Osteoblast (primary cell): ENCODE measurements at regions not wholly inside any gene's neighbourhood (a gene's known extent, or its start where the extent isn't known, plus 50 kb on each side); places are given as distances from the start of the nearest gene placed in this dataset.

Experiments
- DNase-seq: peaks from one replicate; pipeline ENCODE4 v3.0.0; 2011; ENCODE audit warnings: low spot score, mixed read lengths; ENCODE audit not compliant: insufficient read length; ENCODE audit errors: missing footprints
- H2AFZ ChIP-seq: 2 replicates; pipeline ENCODE4 v1.6.0; 2011; ENCODE audit warnings: mild to moderate bottlenecking, low read length
- H3K27ac ChIP-seq: 2 replicates; pipeline ENCODE4 v1.5.1; 2011; ENCODE audit warnings: mild to moderate bottlenecking, low read depth, low read length, moderate library complexity
- H3K27me3 ChIP-seq: 2 replicates; pipeline ENCODE4 v1.6.0; 2012; ENCODE audit warnings: mild to moderate bottlenecking, control low read depth, inconsistent platforms, low read length, moderate library complexity; ENCODE audit not compliant: insufficient read depth
- H3K36me3 ChIP-seq: 2 replicates; pipeline ENCODE4 v1.5.1; 2011; ENCODE audit warnings: mild to moderate bottlenecking, low read length, control low read depth, moderate library complexity; ENCODE audit not compliant: insufficient read depth
- H3K4me1 ChIP-seq: 2 replicates; pipeline ENCODE4 v1.5.1; 2011; ENCODE audit warnings: mild to moderate bottlenecking, low read length, control low read depth, moderate library complexity; ENCODE audit not compliant: insufficient read depth
- H3K4me2 ChIP-seq: 2 replicates; pipeline ENCODE4 v1.6.0; 2011; ENCODE audit warnings: mild to moderate bottlenecking, low read length; ENCODE audit not compliant: insufficient read depth
- H3K4me3 ChIP-seq: fragments of 200-600 bp; sonication (generic); 3 replicates; pipeline ENCODE4 v1.5.1; 2012; ENCODE audit warnings: mild to moderate bottlenecking, low read length, inconsistent platforms; ENCODE audit not compliant: insufficient read depth
- H3K79me2 ChIP-seq: 2 replicates; pipeline ENCODE4 v1.6.0; 2012; ENCODE audit warnings: mild to moderate bottlenecking, low read length, control low read depth, inconsistent platforms; ENCODE audit not compliant: insufficient read depth
- H3K9me3 ChIP-seq: 2 replicates; pipeline ENCODE4 v1.5.1; 2011; ENCODE audit warnings: low read depth, low read length, control low read depth
- H4K20me1 ChIP-seq: 2 replicates; pipeline ENCODE4 v1.6.0; 2012; ENCODE audit warnings: mild to moderate bottlenecking, low read length, control low read depth; ENCODE audit not compliant: insufficient read depth
- CTCF ChIP-seq: IDR thresholded peaks from 2 replicates; pipeline ENCODE4 v1.5.1; 2011; ENCODE audit warnings: mild to moderate bottlenecking, low read depth, low read length, moderate library complexity; ENCODE audit errors: extremely low read depth

- no peak overlapping the region for H2AFZ ChIP-seq
- no peaks in the 10 kb centered on the region for H3K79me2 ChIP-seq
- no peaks in the 10 kb centered on the region for H4K20me1 ChIP-seq
- TF ChIP-seq CTCF: no peak
- H3K36me3 ChIP-seq: no peaks in the 10 kb centered on the region
- DNase-seq: no peak
- H3K4me2 ChIP-seq: no peak overlapping the region
- H3K27me3 ChIP-seq: no peaks in the 10 kb centered on the region
- H3K27ac ChIP-seq: no peak overlapping the region
- H3K4me1 ChIP-seq: no peaks in the 10 kb centered on the region
- no peaks in the 10 kb centered on the region for H3K9me3 ChIP-seq
- H3K4me3 ChIP-seq: no peak overlapping the region
Measured at GRCh38 chr6:121961619-121962125, 437.8 kb upstream of the HSF2 start.

- H3K9me3 ChIP-seq: no peaks in the 10 kb centered on the region
- no peaks in the 10 kb centered on the region for H3K4me1 ChIP-seq
- H3K4me2 ChIP-seq: no peak overlapping the region
- H3K79me2 ChIP-seq: no peaks in the 10 kb centered on the region
- no peak overlapping the region for H3K4me3 ChIP-seq
- H3K27ac ChIP-seq: no peak overlapping the region
- H3K36me3 ChIP-seq: no peaks in the 10 kb centered on the region
- H3K27me3 ChIP-seq: no peaks in the 10 kb centered on the region
- TF ChIP-seq CTCF: no peak
- no peaks in the 10 kb centered on the region for H4K20me1 ChIP-seq
- DNase-seq: no peak
- no peak overlapping the region for H2AFZ ChIP-seq
Measured at GRCh38 chr6:121963826-121964225, 435.6 kb upstream of the HSF2 start.

- DNase-seq: no peak
- H3K4me3 ChIP-seq: no peak overlapping the region
- H3K4me1 ChIP-seq: no peaks in the 10 kb centered on the region
- no peaks in the 10 kb centered on the region for H3K27me3 ChIP-seq
- no peaks in the 10 kb centered on the region for H3K79me2 ChIP-seq
- H2AFZ ChIP-seq: peak overlapping the region; percentile 65
- no peaks in the 10 kb centered on the region for H3K9me3 ChIP-seq
- no peak overlapping the region for H3K4me2 ChIP-seq
- TF ChIP-seq CTCF: no peak
- H4K20me1 ChIP-seq: no peaks in the 10 kb centered on the region
- H3K36me3 ChIP-seq: no peaks in the 10 kb centered on the region
- no peak overlapping the region for H3K27ac ChIP-seq
Measured at GRCh38 chr6:121965739-121966138, 433.7 kb upstream of the HSF2 start.

- no peaks in the 10 kb centered on the region for H3K9me3 ChIP-seq
- H3K27me3 ChIP-seq: no peaks in the 10 kb centered on the region
- DNase-seq: no peak
- H3K36me3 ChIP-seq: no peaks in the 10 kb centered on the region
- TF ChIP-seq CTCF: no peak
- H2AFZ ChIP-seq: no peak overlapping the region
- no peaks in the 10 kb centered on the region for H4K20me1 ChIP-seq
- no peaks in the 10 kb centered on the region for H3K4me1 ChIP-seq
- H3K79me2 ChIP-seq: no peaks in the 10 kb centered on the region
- no peak overlapping the region for H3K27ac ChIP-seq
- H3K4me3 ChIP-seq: no peak overlapping the region
- H3K4me2 ChIP-seq: no peak overlapping the region
Measured at GRCh38 chr6:121967631-121968030, 431.8 kb upstream of the HSF2 start.
